DND-41 (cell line): ENCODE measurements at regions not wholly inside any gene's neighbourhood (a gene's known extent, or its start where the extent isn't known, plus 50 kb on each side); places are given as distances from the start of the nearest gene placed in this dataset.
"Not testable (repeated sequence)": the region's sequence is repeated elsewhere in the genome, so short reads cannot be mapped to it uniquely, and the experiment has no call there.

Experiments
- EZH2 ChIP-seq: IDR thresholded peaks from 3 replicates; pipeline ENCODE4 v1.6.1; 2012; ENCODE audit warnings: borderline replicate concordance, low read depth, mild to moderate bottlenecking, moderate library complexity, low read length, inconsistent platforms; ENCODE audit not compliant: severe bottlenecking
- TF ChIP-seq, protein P1 (sequence below): IDR thresholded peaks from 2 replicates; pipeline ENCODE4 v1.5.1; 2012; ENCODE audit warnings: borderline replicate concordance, low read length, moderate library complexity, mild to moderate bottlenecking; ENCODE audit not compliant: poor library complexity, severe bottlenecking; ENCODE audit errors: extremely low read depth

DNA sequence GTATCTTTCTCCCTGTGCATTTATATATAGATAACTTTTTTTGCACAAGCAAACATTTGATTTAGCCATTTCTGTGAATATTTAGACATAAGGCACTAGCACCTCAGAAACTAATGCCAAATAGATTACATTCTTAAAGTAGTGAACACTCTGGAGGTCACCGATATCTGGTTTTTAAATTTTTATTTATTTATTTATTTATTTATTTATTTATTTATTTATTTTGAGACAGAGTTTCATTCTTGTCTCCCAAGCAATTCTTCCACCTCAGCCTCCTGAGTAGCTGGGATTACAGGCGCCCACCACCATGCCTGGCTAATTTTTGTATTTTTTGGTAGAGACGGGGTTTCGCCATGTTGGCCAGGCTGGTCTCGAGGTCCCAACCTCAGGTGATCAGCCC lies 67.9 kb upstream of the FST start:
- TF ChIP-seq, protein P1, sequence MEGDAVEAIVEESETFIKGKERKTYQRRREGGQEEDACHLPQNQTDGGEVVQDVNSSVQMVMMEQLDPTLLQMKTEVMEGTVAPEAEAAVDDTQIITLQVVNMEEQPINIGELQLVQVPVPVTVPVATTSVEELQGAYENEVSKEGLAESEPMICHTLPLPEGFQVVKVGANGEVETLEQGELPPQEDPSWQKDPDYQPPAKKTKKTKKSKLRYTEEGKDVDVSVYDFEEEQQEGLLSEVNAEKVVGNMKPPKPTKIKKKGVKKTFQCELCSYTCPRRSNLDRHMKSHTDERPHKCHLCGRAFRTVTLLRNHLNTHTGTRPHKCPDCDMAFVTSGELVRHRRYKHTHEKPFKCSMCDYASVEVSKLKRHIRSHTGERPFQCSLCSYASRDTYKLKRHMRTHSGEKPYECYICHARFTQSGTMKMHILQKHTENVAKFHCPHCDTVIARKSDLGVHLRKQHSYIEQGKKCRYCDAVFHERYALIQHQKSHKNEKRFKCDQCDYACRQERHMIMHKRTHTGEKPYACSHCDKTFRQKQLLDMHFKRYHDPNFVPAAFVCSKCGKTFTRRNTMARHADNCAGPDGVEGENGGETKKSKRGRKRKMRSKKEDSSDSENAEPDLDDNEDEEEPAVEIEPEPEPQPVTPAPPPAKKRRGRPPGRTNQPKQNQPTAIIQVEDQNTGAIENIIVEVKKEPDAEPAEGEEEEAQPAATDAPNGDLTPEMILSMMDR, result not testable (repeated sequence)
- not testable (repeated sequence) for TF ChIP-seq EZH2
